ENCODE measurements at regions not wholly inside any gene's neighbourhood (a gene's known extent, or its start where the extent isn't known, plus 50 kb on each side); places are given as distances from the start of the nearest gene placed in this dataset.

DNA sequence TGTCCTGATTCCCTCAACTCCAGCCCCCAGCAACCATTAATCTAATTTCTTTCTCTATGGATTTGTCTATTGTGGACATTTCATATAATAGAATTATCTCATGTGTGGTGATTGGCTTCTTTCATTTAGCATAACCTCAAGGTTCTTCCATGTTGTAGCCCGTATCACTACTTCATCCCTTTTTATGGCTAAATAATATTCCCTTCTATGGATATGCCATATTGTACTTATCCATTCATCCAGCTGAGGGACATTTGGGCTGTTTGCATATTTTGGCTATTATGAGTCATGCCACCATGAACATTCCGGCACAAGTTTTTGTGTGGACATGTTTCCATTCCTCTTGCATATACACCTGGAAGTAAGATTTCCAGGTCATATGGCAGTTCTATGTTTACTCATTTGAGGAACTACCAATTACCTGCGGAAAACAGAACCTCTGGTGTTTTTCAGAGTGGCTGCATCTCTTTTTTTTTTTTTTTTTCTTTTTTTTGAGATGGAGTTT lies 108.7 kb upstream of the MAP1LC3B2 start:
- TF ChIP-seq CEBPB (IDR thresholded peaks at IDR 0.05; ENCODE audit: low read depth, low read length): no peak
- no peak for TF ChIP-seq POLR2A (IDR thresholded peaks at IDR 0.05; ENCODE audit: low read depth, low read length)
- no peak for TF ChIP-seq RFX5 (IDR thresholded peaks at IDR 0.05; ENCODE audit: low read depth, low read length)
- no peak for TF ChIP-seq CTCF (conservative IDR thresholded peaks at IDR 0.05; ENCODE audit: low read depth, low read length)
- no peak for TF ChIP-seq ELK1 (IDR thresholded peaks at IDR 0.05; ENCODE audit: borderline replicate concordance, low read depth, low read length)
- no peak for TF ChIP-seq USF2 (IDR thresholded peaks at IDR 0.05; ENCODE audit: low read depth, low read length)
- TF ChIP-seq FOS (IDR thresholded peaks at IDR 0.05; ENCODE audit: low read depth, low read length): no peak
- no peak for TF ChIP-seq MAFK (IDR thresholded peaks at IDR 0.05; ENCODE audit: low read depth, low read length)
- TF ChIP-seq RAD21 (IDR thresholded peaks at IDR 0.05; ENCODE audit: low read length): no peak
- no peak for TF ChIP-seq NFE2L2 (IDR thresholded peaks at IDR 0.05; ENCODE audit: low read depth, low read length)
- TF ChIP-seq BHLHE40 (IDR thresholded peaks at IDR 0.05; ENCODE audit: low read depth, low read length): no peak

Data from IMR-90 (cell line).